HG03175 (cell line): ENCODE measurements at regions not wholly inside any gene's neighbourhood (a gene's known extent, or its start where the extent isn't known, plus 50 kb on each side); places are given as distances from the start of the nearest gene placed in this dataset.

ENCODE experiments used
- ATAC-seq: cut with Tn5 transposase; IDR thresholded peaks from one replicate; pipeline ENCODE4 v1.9.1; 2021; ENCODE audit warnings: mild to moderate bottlenecking, moderate library complexity; ENCODE audit not compliant: unreplicated experiment

GRCh38 chr2:153028626-153029025 is 310.2 kb downstream of the ARL6IP6 start:
- no peak for ATAC-seq

GRCh38 chr2:153027533-153027932 is 309.1 kb downstream of the ARL6IP6 start:
- ATAC-seq = no peak

- ATAC-seq = no peak
These were observed 301.8 kb downstream of the ARL6IP6 start for GRCh38 chr2:153020201-153020600.

- peak; percentile 51 for ATAC-seq
These were observed 286.8 kb downstream of the ARL6IP6 start for GRCh38 chr2:153005071-153005730.

GRCh38 chr2:153004627-153005026 is 286.2 kb downstream of the ARL6IP6 start:
- peak; percentile 52 for ATAC-seq

GRCh38 chr2:152974146-152974545 is 255.7 kb downstream of the ARL6IP6 start:
- ATAC-seq = no peak

- ATAC-seq = no peak
These were observed 253.3 kb downstream of the ARL6IP6 start for GRCh38 chr2:152971685-152972084.

GRCh38 chr2:152962446-152962845 is 244.0 kb downstream of the ARL6IP6 start:
- no peak for ATAC-seq

- no peak for ATAC-seq
These were observed 242.9 kb downstream of the ARL6IP6 start for GRCh38 chr2:152961351-152961750.

GRCh38 chr2:152950126-152950525 is 231.7 kb downstream of the ARL6IP6 start:
- no peak for ATAC-seq

GRCh38 chr2:152944099-152944498 is 225.7 kb downstream of the ARL6IP6 start:
- no peak for ATAC-seq

- ATAC-seq = no peak
These were observed 224.6 kb downstream of the ARL6IP6 start for GRCh38 chr2:152942940-152943440.

- no peak for ATAC-seq
These were observed 212.1 kb downstream of the ARL6IP6 start for GRCh38 chr2:152930501-152930900.

- no peak for ATAC-seq
These were observed 211.2 kb downstream of the ARL6IP6 start for GRCh38 chr2:152929628-152930027.

GRCh38 chr2:152925547-152926448 is 207.4 kb downstream of the ARL6IP6 start:
- ATAC-seq = peak; percentile 88

GRCh38 chr2:152924722-152925121 is 206.3 kb downstream of the ARL6IP6 start:
- no peak for ATAC-seq

- ATAC-seq = no peak
These were observed 205.8 kb downstream of the ARL6IP6 start for GRCh38 chr2:152924219-152924618.

GRCh38 chr2:152920846-152921245 is 202.4 kb downstream of the ARL6IP6 start:
- ATAC-seq = no peak

- no peak for ATAC-seq
These were observed 192.6 kb downstream of the ARL6IP6 start for GRCh38 chr2:152910970-152911369.

- ATAC-seq = no peak
These were observed 188.6 kb downstream of the ARL6IP6 start for GRCh38 chr2:152907046-152907445.

GRCh38 chr2:152894051-152894450 is 175.6 kb downstream of the ARL6IP6 start:
- ATAC-seq = no peak

GRCh38 chr2:152890736-152891135 is 172.3 kb downstream of the ARL6IP6 start:
- ATAC-seq = no peak
